Suprapubic skin (tissue), 4 donors: ENCODE measurements at regions not wholly inside any gene's neighbourhood (a gene's known extent, or its start where the extent isn't known, plus 50 kb on each side); places are given as distances from the start of the nearest gene placed in this dataset.

Source experiments
- CTCF ChIP-seq, 2 donors: fragments of 200-600 bp in 1 of 2; fragments of 450-650 bp in 1 of 2; sonication (generic) in 1 of 2; IDR thresholded peaks; one replicate each; pipeline ENCODE4 v1.5.1; 2016 to 2019; ENCODE audit warnings: antibody characterized with exemption in 2 of 2, mild to moderate bottlenecking in 1 of 2, moderate library complexity in 1 of 2
- POLR2A ChIP-seq, 2 donors: fragments of 450-650 bp; IDR thresholded peaks; one replicate each; pipeline ENCODE4 v1.6.1; 2017; ENCODE audit warnings: antibody characterized with exemption in 2 of 2, mild to moderate bottlenecking in 2 of 2, moderate library complexity in 2 of 2
- POLR2AphosphoS5 ChIP-seq, 3 donors: sonication (generic); formaldehyde crosslinking; IDR thresholded peaks; one replicate each; pipeline ENCODE4 v1.6.1; 2017; ENCODE audit warnings: antibody characterized with exemption in 3 of 3

DNA sequence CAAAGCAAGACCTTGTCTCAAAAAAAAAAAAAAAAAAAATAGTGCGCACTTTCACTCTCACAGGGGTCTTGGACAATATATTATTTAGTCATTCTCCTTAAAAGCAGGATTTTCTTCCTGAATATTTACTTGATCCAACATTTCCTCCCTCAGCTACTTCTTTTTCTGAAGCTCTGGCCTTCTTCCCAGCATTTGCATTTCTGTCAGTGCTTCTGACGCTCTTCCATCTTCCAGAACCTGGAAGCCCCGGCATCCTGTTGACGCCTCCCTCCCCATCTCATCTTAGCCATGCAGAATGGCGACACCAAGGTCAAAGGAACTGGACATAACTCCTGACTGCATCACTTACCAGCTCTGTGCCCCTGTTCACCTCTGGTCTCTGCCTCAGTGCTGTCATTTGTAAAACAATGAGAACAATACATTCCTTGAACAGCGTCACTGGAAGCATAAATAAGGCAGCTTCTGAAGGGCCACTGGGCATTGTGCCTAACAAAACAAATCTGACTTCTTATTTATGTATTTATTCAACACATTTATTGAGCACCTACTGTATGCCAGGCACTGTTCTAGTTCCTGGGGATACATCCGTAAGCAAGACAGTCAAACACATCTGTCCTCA lies 90.9 kb upstream of the MDM1 start:
- TF ChIP-seq POLR2AphosphoS5 (IDR thresholded peaks at IDR 0.05) (no peak), CTCF (IDR thresholded peaks at IDR 0.05) (no peak), POLR2A (IDR thresholded peaks at IDR 0.05) (no peak)
